OCI-M1 (cell line): ENCODE measurements at regions not wholly inside any gene's neighbourhood (a gene's known extent, or its start where the extent isn't known, plus 50 kb on each side); places are given as distances from the start of the nearest gene placed in this dataset.
"Not testable (repeated sequence)": the region's sequence is repeated elsewhere in the genome, so short reads cannot be mapped to it uniquely, and the experiment has no call there.

Source experiments
- DNase-seq: peaks from one replicate; lab custom pipeline; 2025; lab: John Stamatoyannopoulos, UW

GRCh38 chr1:209116705-209117104 is 466.8 kb upstream of the CAMK1G start:
- no peak for DNase-seq

DNA sequence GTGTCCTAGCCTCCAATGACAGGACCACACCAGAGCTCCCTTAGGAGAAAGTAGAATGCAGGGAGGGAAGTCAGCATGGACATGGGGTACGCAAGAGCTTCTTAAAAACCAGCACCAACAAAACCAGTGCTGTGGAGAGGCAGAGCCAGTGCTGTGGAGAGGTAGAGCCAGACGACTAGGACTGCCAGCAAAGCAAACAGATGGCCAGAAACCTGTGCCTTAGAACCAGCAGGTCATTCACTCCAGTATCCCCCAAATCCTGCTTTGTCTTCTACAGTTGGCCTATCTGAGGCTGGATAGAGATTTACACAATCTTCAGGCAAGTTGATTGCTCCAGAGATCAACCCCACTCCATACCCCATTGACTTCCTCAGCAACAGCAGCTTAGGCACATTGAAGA is 459.9 kb upstream of the CAMK1G start:
- no peak for DNase-seq

DNA sequence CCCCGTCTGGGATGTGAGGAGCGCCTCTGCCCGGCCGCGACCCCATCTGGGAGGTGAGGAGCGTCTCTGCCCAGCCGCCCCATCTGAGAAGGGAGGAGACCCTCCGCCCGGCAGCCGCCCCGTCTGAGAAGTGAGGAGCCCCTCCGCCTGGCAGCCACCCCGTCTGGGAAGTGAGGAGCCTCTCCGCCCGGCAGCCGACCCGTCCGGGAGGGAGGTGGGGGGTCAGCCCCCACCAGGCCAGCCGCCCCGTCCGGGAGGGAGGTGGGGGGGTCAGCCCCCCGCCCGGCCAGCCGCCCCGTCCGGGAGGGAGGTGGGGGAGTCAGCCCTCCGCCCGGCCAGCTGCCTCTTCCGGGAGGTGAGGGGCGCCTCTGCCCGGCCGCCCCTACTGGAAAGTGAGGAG is 454.4 kb upstream of the CAMK1G start:
- DNase-seq: not testable (repeated sequence)

DNA sequence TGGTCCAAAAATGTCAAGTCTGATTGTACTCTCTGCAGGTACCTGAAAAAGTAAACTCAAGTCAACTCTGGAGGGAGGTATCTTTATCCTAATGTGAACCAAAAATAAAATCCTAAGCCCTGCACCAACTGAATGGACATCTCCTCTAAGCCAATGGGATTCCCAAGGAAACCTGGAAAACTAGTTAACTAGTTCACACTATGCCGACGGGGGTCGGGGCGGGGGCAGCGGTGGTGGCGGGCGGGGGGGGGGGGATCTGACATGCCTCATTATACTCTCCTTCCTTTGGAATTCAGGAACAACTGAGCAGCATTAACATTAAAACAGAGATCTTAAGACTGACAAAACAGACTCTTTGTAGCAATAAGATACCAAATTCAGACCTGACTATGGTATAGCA is 452.6 kb upstream of the CAMK1G start:
- DNase-seq: no peak

DNA sequence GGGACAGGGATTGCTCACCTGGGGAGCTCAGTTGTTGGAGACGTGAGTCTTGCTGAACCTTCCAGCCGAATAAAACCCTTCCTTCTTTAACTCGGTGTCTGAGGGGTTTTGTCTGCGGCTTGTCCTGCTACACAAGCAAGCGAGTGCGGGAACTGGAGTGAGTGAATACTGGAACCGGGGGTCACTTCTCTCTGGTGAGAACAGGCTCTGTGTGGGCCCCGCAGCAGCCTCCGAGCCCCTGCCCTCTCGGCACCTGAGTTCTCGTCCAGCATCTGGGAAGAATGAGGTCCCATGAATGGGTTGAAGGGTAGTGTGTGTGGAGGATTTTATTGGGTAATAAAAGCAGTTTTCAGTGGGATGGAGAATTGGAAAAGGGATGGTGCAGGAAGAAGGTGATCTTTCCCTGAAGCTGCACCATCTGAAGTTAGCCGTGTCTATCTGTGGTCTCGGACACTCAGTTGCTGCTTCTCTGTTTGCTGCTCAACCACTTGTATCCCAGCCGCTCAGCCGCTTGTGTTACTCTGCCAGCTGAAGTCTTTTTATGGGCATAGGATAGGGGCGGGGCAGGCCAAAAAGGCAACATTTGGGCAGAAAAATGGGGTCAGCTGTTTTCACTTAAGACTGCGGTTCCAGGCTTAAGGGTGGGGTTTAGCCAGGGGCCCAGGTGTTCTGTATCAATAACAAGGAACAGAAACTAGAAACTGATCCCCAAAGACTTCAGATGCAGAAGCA is 450.6 kb upstream of the CAMK1G start:
- no peak for DNase-seq

GRCh38 chr1:209134001-209134400 is 449.5 kb upstream of the CAMK1G start:
- DNase-seq: no peak

- DNase-seq: no peak
Observed at GRCh38 chr1:209143916-209144315, 439.6 kb upstream of the CAMK1G start.

- peak; percentile 47 for DNase-seq
Observed at GRCh38 chr1:209150114-209150513, 433.4 kb upstream of the CAMK1G start.

- DNase-seq: no peak
Observed at GRCh38 chr1:209153411-209153810, 430.1 kb upstream of the CAMK1G start.

GRCh38 chr1:209154912-209155311 is 428.6 kb upstream of the CAMK1G start:
- DNase-seq: no peak

DNA sequence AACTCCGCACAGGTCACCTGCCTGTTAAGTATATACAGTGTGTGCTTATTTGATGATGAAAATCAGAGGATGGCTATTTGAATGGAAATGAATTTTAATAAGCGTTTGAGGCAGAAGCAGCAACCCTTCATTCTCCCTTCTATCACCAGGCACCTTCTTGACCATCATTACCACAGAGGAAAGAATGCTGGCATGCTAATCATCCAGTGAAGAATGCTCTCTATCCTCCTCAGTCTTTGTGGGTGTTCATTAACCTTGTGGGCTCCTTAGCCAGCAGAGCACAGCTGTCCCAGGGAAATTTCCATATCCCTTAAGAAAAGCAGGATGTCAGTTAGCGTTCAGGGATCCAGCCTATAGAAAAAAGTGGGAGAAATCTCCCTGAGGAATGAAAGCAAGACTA is 428.0 kb upstream of the CAMK1G start:
- DNase-seq: no peak

DNA sequence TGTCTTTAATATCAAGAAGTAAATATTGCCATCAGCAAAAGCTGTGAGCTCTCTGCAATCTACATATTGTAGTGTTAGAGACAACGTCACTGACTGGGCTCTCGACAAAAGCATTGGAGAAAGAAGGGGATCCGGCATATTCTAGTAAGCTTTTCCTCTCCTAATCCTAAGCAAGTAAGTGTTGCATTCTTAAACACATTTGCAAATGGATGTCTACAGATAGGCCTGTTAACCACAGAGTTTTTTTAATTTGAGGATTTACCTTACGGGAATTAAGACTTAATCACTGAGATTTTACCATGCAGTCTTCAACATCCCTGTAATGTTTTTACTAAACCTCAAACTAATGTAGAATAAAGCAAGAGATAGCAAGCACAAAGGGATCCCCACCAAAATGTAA is 426.5 kb upstream of the CAMK1G start:
- no peak for DNase-seq

DNA sequence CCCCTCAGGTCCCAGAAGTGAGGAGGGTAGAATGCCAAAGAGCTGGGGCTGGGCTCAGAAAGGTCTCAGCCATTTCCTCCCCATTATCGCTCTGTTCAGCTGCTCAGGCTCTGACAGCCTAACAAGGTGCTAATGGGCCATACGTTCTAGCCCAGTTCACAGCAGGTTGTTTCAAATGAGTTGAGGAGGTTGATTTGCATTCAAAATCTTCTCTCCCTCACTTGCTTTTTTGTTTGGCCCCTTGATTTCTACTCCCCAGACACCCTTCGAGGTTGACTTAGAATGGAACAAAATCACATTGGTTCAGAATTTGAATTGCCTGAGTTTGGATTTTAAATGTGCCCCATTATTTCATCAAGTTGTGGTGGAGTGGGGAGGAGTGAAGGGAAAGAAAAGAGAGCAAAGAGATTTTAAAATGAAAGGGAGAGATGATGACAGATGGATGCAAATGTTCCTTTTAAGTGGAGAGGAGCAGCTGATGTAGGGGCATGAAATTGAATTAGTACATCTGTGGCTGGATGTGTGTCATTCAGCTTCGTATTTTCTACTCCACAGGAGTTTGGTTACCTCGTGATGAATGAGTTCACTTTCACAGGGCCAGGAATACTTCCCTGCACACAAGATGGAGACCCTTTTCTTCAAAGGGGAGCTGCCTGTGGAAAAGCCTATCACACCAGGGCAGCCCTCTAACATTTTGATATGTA is 425.8 kb upstream of the CAMK1G start:
- DNase-seq: no peak

- DNase-seq: no peak
Observed at GRCh38 chr1:209158851-209159250, 424.7 kb upstream of the CAMK1G start.

- no peak for DNase-seq
Observed at GRCh38 chr1:209160230-209160629, 423.3 kb upstream of the CAMK1G start.

GRCh38 chr1:209162651-209163050 is 420.9 kb upstream of the CAMK1G start:
- DNase-seq: no peak

- no peak for DNase-seq
Observed at GRCh38 chr1:209168204-209168603, 415.3 kb upstream of the CAMK1G start.

- DNase-seq: no peak
Observed at GRCh38 chr1:209171151-209171550, 412.4 kb upstream of the CAMK1G start.

GRCh38 chr1:209172286-209172685 is 411.2 kb upstream of the CAMK1G start:
- DNase-seq: no peak

GRCh38 chr1:209172792-209173542 is 410.5 kb upstream of the CAMK1G start:
- DNase-seq: not testable (repeated sequence)

DNA sequence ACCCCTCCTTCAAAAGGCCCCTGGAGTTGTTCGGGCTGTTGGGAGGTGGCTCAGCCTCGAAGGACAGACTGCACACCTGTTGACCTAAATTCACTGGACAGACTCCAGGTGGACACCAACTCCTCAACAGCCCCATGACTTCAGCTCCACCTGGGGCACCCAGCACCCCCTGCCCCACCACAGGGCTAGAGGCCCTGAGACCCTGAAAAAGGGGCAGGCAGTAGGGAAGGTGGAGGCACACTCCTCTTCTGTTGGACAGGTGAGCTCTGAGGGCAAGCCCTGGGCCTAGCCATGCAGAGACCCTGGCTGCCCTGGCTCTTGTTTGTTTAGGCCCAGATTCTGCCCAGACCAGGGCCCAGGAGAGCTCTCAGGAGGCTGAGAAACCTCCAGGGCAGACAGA is 409.7 kb upstream of the CAMK1G start:
- not testable (repeated sequence) for DNase-seq

- no peak for DNase-seq
Observed at GRCh38 chr1:209176866-209177430, 406.6 kb upstream of the CAMK1G start.

DNA sequence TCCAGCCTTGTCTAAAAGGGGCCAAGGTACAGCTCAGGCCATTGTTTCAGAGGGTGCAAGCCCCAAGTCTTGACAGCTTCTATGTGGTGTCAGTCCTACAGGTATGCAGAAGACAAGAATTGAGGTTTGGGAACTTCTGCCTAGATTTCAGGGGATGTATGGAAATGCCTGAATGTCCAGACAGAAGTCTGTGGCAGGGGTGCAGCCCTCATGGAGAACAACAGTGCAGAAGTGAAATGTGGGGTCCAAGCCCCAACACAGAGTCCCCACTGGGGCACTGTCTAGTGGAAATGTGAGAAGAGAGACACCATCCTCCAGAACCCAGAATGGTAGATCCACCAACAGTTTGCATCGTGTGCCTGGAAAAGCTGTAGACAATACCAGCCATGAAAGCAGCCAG is 400.3 kb upstream of the CAMK1G start:
- no peak for DNase-seq
